HG03457 (cell line): ENCODE measurements at regions not wholly inside any gene's neighbourhood (a gene's known extent, or its start where the extent isn't known, plus 50 kb on each side); places are given as distances from the start of the nearest gene placed in this dataset.
"Not testable (repeated sequence)": the region's sequence is repeated elsewhere in the genome, so short reads cannot be mapped to it uniquely, and the experiment has no call there.

ENCODE experiments used
- ATAC-seq: cut with Tn5 transposase; IDR thresholded peaks from one replicate; pipeline ENCODE4 v1.9.1; 2021; ENCODE audit warnings: moderate number of reproducible peaks; ENCODE audit not compliant: unreplicated experiment

- no peak for ATAC-seq
These were observed 56.6 kb downstream of the SLITRK1 start for GRCh38 chr13:83825676-83826075.

- no peak for ATAC-seq
These were observed 57.7 kb downstream of the SLITRK1 start for GRCh38 chr13:83824560-83824959.

GRCh38 chr13:83824120-83824519 lies 58.2 kb downstream of the SLITRK1 start:
- no peak for ATAC-seq

DNA sequence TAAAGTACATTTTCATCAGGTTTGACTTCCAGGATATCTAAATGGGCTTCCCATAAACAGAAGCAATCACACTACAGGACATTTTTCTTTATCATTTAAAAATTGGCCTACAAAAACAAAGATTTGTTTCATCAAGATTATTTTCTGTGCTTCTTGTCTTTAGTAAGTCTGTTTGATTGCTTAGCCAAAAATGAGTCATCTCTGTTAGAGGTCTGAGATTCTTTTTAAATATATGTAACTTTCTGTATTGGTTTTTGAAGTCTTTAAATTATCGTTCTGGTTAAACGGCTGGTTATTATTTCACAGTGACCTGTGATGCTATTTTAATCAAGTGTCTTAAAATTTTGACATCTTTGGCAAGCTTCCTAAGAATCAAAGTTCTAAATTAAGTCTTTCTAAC lies 62.7 kb downstream of the SLITRK1 start:
- ATAC-seq, result no peak

DNA sequence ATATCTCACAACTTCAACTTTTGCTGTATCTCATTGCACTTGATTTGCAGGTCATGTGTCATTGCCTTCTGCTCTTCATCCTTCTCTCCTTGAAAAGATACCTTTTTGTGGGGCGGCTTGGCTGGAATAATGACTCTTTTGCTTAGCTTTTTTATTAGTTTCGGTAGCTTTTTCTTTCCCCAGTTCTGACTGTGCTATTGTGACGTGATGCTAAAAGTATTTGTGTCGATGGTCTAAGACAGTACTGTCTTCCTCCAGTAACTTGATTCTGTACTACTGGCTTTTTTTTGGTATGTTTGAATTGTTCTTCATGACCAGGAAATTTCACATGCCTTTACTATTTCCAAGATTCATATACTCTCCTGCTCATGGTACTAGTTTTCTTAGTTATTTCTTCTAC lies 63.1 kb downstream of the SLITRK1 start:
- ATAC-seq, result no peak

- no peak for ATAC-seq
These were observed 66.2 kb downstream of the SLITRK1 start for GRCh38 chr13:83816081-83816480.

- no peak for ATAC-seq
These were observed 66.7 kb downstream of the SLITRK1 start for GRCh38 chr13:83815598-83815997.

DNA sequence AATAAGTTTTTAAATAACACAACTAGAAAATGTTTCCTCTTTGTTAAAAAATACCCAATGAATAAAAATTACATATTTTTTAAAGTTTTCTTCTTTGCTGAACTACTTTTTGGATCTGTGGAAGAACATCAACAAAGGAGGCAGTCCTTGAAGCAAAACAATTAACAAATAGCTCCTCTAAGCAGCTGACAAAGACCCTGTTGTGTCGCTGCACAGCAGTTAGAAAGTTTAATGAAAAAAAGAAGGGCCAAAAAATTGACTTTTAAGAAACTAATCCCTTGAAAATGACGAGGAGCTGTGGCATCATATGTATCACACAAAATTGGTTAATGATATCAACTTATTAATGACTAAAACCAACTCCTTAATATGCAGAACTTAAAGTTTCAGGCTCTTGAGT lies 72.1 kb downstream of the SLITRK1 start:
- no peak for ATAC-seq

- no peak for ATAC-seq
These were observed 77.8 kb downstream of the SLITRK1 start for GRCh38 chr13:83804356-83804962.

DNA sequence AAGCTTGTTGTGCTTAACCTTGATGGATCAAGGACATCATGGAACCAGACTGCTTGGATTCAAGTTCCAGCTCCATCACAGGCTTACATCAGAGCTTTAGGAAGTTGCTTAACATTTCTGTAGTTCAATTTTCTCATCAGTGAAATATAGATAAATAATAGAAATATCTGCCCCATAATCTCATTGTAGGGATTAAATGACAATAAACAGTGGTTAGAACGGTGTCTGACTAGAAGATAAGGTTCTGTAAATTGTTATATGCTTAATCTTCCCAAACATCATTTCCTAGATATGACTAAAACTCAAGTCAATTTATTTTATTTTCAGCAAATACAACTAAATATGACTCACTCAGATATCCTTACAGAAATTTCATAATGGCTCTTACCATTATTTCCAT lies 83.5 kb downstream of the SLITRK1 start:
- ATAC-seq, result no peak

GRCh38 chr13:83796364-83796763 lies 85.9 kb downstream of the SLITRK1 start:
- no peak for ATAC-seq

DNA sequence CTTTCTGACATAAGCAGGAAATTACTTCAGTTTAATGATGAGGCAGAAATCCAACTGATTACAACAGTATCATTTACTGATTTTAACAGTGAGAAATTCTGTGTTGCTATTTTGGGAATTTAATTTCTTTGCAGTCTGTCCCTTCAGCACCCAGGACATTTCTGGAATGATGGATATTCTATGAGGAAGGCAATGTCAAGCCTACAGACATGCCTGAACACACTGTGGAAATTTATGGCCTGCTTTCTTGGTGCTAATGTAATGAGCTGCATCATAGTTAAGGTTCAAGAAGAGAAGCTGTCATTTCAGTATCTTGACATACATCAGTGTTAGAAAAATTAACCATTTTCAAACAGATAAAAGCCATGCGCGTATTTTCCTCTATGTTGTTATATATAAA lies 87.7 kb downstream of the SLITRK1 start:
- ATAC-seq, result no peak

- ATAC-seq, result no peak
These were observed 102.0 kb downstream of the SLITRK1 start for GRCh38 chr13:83780227-83780626.

- ATAC-seq, result no peak
These were observed 108.3 kb downstream of the SLITRK1 start for GRCh38 chr13:83773961-83774360.

DNA sequence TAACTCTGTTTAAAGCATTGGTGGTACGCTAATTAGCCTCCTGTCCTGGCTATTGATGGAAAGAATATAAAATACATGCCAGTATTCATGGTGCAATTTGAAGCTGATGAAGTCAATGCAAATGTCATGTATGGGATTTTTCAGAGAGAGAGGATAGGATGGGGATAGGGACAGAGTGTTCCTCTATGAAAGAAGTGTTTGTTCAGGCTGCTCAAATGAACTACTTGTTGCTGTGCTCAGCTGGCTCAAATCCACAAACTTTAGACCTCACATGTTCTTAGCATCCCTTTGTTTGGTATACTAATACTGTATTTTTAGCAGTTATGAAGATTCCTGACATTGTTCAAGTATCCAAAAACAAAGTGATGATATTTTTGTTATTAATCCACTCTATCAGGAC lies 116.5 kb downstream of the SLITRK1 start:
- ATAC-seq, result no peak

DNA sequence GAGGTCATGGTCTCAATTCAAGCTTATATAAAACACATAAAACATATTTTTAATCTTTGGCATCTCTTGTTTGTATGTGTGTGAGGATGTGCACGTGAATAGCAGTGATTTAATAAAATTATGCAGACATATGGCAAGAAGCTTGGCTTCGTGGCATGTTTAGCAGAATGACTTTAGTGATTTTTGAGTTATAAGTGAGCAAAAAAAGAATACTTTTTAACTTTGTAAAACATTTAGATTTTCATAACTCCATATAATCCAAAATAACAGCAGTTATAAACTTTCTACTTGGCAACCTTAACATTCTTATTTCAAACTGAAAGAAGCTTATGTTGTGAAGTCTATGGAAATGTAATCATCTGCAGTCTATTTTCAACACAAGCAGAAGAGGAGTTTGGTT lies 120.6 kb downstream of the SLITRK1 start:
- ATAC-seq, result no peak

GRCh38 chr13:83755210-83755609 lies 127.1 kb downstream of the SLITRK1 start:
- ATAC-seq, result not testable (repeated sequence)

DNA sequence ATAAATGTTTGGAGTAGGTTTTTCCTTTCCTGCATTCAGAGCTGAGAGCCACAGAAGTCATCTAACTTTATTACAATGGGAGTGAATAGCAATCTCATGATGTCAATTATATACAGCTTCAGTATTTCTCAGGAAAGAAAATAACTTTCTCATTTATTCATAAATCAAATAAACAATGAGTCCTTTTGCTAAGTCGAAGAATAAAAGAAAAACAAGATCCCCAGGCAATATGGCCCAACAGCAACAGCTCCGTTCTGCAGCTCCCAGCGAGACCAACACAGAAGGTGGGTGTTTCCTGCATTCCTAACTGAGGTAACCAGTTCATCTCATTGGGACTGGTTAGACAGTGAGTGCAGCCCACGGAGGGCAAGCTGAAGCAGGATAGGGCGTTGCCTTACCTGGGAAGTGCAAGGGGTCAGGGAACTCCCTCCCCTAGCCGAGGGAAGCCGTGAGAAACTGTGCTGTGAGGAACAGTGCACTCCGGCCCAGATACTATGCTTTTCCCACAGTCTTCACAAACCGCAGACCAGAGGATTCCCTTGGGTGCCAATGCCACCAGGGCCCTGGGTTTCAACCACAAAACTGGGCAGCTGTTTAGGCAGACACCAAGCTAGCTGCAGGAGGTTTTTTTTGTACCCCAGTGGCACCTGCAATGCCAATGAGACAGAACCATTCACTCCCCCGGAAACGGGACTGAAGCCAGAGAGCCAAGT lies 128.2 kb downstream of the SLITRK1 start:
- ATAC-seq, result no peak

- no peak for ATAC-seq
These were observed 130.1 kb downstream of the SLITRK1 start for GRCh38 chr13:83752141-83752540.

GRCh38 chr13:83740622-83741021 lies 141.7 kb downstream of the SLITRK1 start:
- ATAC-seq, result no peak

DNA sequence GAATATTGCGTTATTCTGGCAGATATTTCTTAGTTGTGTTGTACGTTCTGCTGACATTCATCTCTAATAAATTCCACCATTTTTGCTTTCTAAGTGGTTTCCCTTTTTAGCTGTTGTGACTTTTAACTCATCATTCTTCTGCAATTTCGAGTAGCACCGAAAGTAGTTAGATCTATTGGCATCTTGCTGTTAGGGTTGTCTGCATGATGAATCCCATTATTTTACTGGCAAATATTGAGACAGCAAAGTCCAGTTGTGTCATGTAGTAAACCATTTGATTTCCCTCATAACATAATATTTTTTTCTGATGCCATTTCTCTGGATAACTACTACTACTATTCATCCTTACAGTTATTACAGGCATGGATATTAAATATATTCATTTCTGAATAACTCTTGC lies 143.9 kb downstream of the SLITRK1 start:
- no peak for ATAC-seq

GRCh38 chr13:83733293-83733692 lies 149.0 kb downstream of the SLITRK1 start:
- no peak for ATAC-seq

DNA sequence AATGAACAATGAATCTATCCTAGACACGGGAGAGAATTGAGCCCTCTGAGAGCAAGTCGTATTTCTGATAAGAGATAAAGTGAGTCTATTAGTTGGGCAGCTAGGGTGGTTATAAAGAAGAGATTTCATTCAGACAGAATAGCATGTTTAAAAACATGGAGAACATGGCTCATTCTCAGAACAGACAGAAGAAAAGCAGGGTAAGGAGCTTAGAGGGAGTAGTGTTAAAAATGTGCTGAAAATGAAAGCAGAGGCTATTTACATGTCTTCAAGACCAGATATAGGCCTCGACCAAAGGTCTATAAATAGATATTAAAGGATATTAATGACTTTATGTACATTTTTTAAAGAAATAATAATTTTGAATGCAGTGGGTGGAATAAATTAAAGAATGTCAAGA lies 149.5 kb downstream of the SLITRK1 start:
- ATAC-seq, result no peak
